HK-2 (cell line): ENCODE measurements at regions not wholly inside any gene's neighbourhood (a gene's known extent, or its start where the extent isn't known, plus 50 kb on each side); places are given as distances from the start of the nearest gene placed in this dataset.

Experiments
- DNase-seq: peaks from one replicate; pipeline ENCODE4 v3.0.0-alpha.2; 2018; ENCODE audit not compliant: unreplicated experiment

DNA sequence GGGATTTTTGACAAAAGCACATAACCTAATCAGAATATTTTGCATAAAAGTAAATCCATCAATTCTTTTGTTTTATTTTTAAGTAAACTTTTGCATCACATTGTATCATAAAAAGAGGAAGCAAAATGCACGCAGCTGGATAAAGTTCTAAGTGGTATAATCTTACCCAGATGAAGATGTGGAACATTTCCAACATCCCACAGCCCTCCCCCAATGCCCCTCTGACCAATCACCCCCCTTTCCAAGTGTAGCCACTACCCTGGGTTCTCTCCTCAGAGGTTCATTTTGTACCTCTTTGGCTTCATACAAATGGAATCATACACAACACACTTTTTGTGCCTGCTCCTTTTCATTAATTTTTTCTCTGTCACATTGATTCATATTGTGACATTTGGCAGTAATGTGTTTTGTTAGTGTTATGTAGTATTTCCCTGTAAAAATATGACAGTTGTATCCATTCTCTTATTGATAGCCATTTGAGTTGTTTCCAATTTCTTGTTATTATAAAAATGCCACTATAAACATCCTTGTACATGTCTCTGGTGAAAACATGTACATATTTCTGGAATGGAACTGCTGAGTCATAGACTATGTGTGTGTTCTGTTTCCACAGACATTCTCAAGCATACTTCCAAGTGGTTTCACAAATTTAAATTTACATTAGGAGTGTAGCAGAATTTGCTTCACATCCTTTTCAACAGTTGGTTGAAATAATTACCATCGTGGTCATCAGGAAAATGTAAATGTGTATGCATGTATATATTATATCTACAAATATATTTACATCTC, 92.9 kb upstream of the SYNDIG1 start:
- DNase-seq, result no peak

DNA sequence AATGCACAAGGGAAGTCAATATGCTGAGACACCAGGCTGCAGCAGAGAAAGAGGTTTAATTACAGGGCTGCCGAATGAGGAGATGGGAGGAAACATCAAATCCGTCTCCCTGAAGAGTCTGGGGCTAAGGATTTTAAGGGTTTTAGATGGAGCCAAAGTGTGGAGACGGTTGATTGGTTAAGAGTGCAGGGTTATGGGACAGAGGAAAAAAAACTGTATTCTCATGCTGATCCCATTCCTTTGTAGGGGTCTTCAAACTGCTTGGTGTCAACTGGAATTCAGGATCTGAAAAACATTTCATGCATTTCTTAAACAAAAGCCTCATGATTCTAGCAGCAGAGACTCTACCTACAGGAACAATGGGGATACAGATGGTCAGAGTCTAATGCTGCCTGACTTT, 96.1 kb upstream of the SYNDIG1 start:
- DNase-seq, result no peak

DNA sequence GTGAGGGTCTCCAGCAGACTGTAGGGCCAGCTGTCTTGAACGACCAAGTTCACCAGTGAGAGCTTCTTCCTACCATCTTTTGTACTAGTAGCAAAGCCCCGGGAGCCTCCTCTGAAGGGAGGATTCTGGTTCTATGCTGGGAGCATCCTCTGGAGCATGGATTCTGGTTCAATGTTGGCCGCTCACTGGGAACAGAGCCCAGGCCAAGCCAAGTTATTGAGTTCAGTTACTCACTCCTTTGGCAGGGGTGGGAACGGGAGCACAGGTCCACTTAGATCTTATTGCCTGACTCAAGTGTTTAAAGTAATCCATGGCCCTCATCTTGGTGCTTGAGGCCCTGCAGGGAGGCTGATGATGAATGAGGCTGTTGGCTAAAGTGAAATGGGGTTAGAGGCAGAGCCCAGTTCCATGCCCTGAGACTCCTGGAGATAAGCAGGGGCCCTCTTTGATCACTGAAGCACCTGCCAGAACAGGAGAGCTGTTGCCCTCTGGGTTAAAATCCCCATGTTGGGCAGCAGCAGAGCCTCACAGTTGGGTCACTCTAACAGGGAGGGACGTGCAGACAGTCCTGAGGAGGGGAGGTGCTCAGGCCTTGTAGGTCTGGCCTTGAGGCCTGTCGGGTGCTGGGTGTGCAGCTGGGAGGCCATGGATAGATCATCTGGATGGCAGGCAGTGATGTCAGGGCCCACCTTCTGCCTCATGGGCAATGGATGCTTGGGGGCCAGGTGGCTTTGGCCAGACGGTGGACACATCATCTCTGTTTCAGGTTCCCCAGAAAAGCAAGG, 98.3 kb upstream of the SYNDIG1 start:
- DNase-seq, result no peak

DNA sequence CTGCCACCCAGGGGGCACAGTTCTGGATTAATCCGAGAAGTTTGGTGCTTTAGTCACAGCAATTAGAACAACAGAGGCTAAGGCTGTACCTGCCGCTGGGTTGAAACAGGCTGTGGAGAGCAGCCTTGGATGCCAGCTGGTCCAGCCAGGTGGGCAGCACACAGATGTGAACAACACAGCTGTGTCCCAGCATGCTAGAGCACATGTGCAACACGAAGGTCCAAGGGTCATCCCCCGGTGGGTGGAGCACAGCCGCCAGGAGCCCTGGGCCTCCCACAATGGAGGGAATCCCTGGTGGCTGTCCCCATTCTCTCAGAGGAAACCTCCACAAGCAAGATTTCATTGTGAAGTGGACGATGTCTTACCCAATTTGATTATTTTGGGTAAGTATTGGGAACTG, 99.2 kb upstream of the SYNDIG1 start:
- no peak for DNase-seq

DNA sequence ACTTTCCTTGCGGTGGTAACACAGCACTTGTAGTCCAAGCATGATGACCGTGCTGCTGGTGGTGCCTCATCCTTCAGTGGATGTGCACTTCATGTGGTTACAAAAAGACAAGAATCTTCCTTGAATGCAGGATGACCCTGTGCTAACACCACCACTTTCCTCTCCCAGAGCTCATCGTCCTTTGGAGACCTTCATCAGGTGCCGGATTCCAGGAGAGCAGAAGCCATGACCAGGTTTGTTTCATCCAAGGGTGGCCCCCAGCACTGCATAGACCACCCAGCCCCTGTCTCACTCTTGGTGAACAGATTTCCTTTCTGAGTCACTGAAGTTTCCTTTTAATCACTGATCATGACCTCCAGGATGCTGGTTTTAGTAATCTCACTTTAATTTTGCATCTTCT, 101.2 kb upstream of the SYNDIG1 start:
- no peak for DNase-seq

DNA sequence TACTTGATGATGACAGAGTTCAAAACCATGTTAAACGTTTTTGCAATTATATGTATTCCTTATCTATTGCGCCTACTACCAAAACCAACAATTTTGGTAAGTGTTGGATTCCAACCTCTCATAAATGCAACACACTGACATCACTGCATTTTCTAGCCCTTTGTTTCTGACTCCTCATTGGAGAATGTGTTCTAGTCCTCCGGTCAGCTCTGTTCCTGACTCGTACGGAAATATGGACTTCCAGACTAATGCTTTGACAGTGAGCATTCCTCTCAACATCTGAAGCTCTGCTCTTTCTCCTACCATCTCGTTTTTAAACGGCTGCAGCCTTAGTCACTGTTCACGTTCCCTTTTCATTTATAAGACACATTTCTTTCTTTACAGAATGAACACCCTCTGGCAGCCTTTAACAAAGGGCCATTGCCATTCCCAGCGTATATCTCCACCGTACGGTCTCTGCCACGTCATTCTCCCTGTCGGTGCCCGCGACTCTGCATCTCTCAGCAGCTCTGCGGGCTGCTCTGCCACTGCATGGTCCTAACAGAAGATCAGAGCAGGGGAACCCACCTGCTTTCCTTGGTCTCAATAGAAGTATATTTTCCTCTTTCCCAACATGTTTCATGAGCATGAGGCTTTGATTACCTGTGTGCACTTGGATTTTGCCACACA, 103.0 kb upstream of the SYNDIG1 start:
- DNase-seq, result no peak

DNA sequence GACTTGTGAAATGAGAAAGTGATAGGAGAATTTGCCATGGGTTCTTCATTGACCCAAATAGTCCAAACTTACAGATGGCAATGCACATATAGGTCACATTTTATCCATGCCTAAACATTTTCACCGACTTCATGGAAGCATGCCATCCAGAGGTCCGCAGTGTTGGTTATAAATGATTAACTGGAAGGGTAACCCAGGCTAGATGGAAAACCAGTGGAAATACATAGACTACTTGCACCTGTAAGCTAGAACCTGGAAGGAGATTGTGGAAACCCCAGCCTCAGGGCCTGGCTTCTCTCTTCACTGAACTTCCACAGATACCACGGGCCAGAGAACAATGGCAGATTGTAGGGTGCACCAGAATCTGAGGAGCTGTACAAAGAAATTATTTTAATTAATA, 103.8 kb upstream of the SYNDIG1 start:
- no peak for DNase-seq

DNA sequence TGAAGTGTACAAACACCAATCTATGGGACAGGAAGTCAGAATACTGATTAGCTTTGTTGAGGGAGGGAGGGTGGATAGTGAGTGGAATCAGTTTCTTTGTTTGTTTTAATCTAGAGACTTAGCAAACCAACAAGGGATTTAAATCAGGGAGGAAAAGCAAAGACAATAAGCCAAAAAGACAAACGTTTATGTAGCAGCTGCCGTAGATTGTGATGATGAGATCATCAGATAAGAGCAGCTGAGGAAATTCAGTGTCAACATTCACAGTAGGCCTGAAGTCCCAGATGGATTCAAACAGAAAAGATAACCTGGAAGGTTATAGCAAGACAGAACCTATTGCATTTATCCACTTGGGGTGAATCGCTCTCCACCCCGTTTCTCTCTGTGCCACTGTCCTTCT, 104.9 kb upstream of the SYNDIG1 start:
- DNase-seq, result no peak

DNA sequence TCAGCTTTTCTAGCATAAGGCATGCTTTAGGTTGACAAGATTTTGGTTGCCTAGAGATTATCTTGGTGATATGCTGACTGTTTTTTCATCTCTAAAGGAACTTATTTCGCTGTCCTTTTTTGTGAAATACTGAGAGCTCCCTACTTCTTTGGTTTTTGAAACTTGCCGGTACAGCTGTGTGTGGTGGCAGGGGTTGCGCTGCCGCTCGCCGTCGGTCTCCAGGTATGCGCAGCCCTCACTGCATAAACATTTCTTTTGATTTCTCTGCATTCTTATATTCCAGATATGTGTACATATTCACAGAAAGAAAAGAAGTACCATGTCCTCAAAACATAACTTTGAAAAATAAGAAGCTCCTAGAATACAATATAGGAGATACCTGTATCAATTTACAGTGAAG, 106.4 kb upstream of the SYNDIG1 start:
- DNase-seq, result no peak

DNA sequence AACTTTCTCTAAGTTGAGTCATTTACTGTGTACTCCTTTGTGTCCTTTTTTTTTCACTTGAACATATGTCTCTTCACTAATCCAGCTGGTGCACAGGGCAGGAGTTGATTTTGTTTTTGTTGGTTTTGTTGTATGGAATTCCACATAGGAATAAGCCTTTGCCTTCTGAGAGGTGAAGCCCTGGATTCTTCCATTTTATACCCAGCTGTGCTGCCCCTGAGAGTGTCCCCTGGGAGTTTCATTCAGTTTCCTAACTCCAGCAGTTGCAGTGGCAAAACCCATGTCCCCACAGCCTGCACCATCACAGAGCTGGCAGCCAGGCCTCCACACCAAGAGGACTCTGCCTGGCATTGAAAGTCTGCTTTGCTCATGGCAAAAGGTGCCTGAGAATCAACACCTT, 107.3 kb upstream of the SYNDIG1 start:
- no peak for DNase-seq

DNA sequence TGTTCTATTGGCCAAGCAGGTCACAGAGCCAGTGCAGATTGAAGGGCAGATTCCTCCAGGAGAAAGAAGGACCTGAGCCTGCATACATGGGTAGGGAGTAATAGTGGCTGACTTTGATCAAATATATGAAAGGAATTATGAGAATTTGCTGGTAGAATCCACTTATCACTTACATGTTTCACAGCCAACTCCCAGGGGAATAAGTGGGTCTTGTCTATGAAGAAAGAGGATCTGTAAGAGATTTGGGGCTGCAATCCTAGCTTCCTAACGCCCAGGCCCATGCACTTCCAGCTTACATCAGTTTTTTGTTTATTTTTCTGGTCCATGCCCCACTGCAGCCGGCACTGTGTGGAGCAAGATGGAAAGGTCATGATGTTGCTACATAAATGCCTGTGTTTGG, 107.9 kb upstream of the SYNDIG1 start:
- DNase-seq, result no peak

DNA sequence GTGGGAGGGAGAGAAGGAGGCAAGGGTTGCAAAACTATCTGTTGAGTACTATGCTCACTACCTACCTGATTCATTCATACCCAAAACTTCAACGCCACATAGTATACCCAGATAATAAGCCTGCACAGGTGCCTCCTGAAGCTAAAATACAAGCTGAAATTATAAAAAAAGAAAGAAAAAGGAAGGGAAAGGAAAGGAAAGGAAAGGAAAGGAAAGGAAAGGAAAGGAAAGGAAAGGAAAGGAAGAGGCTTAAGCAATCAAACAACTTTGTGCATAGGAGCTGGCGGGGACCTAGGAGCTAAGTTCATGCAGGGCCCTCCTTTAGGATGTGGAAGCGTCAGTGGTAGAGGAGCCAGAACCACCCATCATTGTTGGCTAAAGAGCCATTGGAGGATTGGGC, 108.9 kb upstream of the SYNDIG1 start:
- DNase-seq, result no peak

DNA sequence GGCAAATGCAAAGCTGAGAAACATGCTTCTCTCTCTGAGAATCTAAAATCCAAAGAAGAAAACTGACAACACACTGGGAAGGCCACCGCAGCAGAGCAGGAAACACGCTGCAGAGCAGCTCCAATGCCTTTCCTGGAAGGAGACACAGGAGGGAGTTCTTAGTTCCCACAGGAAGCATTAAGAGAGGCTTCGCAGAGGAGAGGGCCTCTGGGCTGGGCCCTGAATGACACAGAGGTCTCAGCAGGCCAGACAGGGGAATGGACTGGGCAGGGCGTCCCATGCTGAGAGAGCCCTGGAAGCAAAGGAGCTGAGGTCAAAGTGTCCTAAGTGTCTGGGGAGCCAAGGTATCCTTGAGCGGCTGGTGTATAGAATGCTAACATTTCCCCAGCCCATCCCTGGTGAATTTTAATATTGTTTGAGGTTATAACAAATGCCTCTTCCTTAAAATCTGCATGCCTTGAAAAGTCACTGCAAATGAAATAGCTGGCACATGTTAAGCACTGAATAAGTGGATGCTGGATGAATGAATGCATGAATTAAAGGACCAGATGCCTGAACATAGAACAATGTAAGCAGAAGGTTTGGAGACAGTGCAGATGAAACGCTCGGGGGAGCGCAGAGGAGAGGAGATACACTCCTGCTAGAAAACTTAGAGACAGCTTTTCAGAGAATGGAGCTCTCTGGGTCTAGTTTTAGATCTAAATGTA, 110.0 kb upstream of the SYNDIG1 start:
- no peak for DNase-seq

DNA sequence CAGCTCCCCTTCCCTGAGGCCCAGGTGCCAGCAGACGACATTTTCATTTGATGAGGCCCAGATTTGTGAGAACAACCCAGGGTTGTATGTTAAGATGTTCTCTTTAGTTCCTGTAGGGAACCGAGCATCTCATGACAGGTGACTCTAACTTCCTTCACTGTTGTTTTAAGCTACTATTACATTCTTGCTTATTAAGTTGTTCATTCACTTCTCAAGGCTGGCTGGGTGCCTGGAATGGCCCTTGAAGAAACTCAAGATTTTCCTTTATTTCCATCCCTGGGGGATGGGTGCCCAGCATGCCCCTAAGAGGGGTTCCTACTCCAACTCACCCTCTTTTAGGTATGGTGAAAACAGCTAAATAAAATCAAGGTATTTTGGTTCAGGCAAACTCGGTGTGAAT, 111.5 kb upstream of the SYNDIG1 start:
- DNase-seq, result no peak

DNA sequence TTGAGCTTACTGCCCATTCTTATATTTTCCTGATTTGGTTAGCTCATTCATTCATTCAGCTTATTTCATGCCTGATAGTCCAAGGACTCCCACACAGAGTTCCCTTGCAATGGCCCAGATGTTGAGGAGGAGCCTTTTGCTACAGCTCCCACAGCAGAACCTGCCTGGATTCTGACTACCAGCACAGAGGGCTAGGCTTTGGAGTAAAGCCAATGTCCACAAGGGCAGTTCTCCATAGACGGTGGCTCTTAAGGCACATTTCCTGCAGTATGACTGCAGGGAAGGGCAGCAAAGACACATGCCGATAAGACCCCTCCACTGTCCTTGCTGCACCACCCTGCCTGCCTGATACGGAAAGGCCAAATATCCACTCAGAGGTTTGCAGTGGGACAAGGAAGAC, 112.3 kb upstream of the SYNDIG1 start:
- DNase-seq, result no peak

DNA sequence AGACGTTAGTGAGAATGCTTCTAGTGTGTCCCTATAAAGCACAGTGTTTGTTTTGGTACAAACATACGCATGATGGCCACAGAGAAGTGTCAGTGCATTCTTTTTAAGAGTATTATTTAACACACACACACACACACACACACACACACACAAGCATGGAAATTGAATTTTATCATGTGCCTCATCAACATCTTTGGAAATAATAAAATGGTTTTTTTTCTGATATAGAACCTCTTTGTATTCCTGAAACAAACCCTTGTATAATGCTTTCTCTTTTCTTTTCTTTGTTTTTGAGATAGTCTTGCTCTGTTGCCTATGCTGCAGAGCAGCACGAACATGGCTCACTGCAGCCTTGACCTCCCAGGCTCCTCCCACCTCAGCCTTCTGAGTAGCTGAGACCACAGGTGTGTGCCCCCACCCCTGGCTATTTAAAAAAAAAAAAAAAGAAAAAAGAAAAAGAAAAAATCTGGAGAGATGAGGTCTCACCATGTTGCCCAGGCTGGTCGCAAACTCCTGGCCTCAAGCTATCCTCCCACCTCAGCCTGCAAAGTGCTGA, 116.2 kb upstream of the SYNDIG1 start:
- DNase-seq, result no peak

DNA sequence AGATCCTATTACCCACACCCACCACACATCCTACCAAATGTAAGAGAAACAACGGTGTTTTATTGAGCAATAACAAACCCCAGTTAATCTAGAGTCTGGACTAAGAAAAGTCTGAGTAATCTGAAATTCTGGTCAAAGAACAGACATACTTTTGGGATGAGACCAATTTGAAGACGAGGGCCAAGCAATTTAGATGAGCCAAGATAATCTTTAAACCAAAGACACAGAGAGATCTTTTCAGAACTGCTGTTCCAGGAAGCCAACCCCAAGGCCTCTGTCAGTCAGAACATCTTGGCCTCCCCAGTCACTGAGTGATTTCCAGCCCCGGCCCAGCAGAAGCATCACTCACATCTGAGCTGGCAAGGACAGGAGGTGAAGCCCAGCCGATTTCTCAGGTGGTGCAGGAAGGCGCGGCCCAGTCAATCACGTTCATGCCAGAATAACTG, 118.5 kb upstream of the SYNDIG1 start:
- DNase-seq, result no peak

DNA sequence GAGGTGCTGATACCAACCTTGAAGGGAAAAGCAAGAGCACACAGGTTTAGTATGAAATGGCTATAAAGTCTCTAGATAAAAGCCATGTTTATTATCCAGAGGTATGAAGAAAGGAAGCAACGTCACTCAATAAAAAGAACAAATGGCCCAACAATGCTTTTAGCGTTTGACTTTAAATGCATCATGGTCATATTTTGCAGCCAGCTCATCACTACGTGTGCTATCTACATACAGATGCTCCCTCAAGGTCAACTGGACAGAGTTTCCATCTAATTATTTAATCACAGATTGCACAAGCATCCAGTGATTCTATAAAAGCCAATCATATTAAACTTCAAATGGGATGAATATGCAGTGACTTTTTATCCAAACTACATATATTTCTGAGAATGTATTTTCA, 127.6 kb upstream of the SYNDIG1 start:
- DNase-seq, result no peak

DNA sequence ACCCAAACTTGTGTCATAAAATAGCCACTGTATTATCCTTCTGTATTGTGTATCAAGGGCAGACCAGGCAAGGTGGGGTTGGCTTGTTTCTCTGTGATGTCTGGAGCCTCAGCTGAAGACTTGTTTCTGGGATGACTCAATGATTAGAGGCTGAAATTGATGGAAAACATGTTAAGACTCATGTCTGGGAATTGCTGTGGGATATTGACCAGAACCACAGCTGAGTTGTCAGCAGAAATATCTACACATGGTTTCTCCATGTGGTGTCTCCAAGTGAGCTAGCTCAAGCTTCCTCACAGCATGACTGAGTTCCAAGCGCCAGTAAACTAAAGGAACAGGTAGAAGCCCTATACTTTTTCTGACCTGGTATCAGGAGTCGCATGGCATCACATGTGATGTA, 128.5 kb upstream of the SYNDIG1 start:
- no peak for DNase-seq

DNA sequence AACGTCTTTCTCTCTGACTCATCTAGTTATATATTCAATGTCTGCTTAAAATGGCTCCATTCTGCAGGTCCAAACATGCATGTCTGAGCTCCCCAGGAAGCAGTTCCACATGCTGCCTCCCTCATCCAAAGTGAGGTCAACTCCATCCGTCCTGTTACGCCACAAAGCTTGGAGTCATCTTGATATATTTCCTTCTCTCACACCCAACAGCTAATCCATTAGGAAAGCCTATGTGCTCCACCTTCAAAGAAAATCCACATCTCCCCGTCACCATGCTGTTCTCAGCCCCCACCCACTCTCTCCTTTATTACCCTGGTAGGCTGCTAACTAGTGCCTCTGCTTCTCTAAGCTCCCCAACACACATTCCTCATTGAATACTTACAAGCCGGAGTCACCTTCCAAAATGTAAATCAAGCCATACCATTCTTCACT, 130.2 kb upstream of the SYNDIG1 start:
- no peak for DNase-seq

DNA sequence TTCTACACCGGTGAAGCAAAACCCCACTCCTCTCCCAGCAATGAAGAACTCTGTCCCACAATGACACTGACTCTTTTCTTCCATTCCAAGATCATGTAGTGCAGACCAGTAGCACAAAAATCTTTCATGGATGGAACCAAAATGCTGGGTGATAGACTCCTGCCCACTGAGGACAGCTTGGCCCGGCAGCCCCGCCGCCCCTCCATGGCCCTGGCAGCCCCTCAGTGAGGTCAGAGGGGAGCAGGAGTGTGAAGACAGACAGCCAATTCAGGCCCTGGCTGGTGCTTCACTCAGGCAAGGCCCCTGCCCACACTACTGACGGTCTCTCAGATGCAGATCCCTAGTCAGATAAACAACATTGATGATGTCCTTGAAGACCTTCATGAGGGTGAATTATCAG, 131.9 kb upstream of the SYNDIG1 start:
- no peak for DNase-seq

DNA sequence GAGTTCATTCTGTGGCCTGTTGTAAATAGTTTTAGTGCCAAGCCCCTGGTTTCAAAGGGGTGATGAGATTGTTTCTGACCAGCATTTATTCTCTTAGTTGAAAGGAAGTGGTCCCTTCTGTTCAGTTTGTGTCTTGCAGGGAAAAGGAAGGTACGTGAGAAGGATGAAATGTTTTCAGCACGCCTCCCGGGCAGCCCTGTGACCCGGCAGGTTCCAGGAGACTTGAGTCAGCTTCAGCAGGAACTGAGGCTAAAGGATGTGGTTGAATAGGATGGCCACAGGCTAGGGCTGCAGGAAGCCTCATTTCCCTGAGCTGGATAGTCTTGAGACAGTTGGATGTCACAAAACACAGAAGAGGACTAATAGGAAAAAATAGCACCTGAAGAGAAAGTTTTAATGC, 132.4 kb upstream of the SYNDIG1 start:
- DNase-seq, result no peak
